IPS DF 4.7 (cell line): ENCODE measurements at regions not wholly inside any gene's neighbourhood (a gene's known extent, or its start where the extent isn't known, plus 50 kb on each side); places are given as distances from the start of the nearest gene placed in this dataset.

Experiments
- DNase-seq: peaks from one replicate; pipeline ENCODE4 v3.0.0-alpha.2; 2013; ENCODE audit warnings: low spot score; ENCODE audit errors: extremely low read depth

- no peak for DNase-seq
Measured at GRCh38 chr18:66754335-66754734, 150.4 kb upstream of the CDH19 start.

GRCh38 chr18:66752733-66753132 is 148.8 kb upstream of the CDH19 start:
- no peak for DNase-seq

GRCh38 chr18:66749481-66750035 is 145.7 kb upstream of the CDH19 start:
- no peak for DNase-seq

GRCh38 chr18:66749030-66749429 is 145.1 kb upstream of the CDH19 start:
- no peak for DNase-seq

- no peak for DNase-seq
Measured at GRCh38 chr18:66742832-66743231, 138.9 kb upstream of the CDH19 start.

- DNase-seq = no peak
Measured at GRCh38 chr18:66735933-66736332, 132.0 kb upstream of the CDH19 start.

- DNase-seq = no peak
Measured at GRCh38 chr18:66734451-66734850, 130.6 kb upstream of the CDH19 start.

GRCh38 chr18:66731890-66732289 is 128.0 kb upstream of the CDH19 start:
- no peak for DNase-seq

- DNase-seq = no peak
Measured at GRCh38 chr18:66729442-66730239, 125.8 kb upstream of the CDH19 start.

GRCh38 chr18:66728951-66729350 is 125.1 kb upstream of the CDH19 start:
- no peak for DNase-seq

GRCh38 chr18:66727991-66728390 is 124.1 kb upstream of the CDH19 start:
- no peak for DNase-seq

- DNase-seq = no peak
Measured at GRCh38 chr18:66724664-66725356, 120.9 kb upstream of the CDH19 start.

- DNase-seq = no peak
Measured at GRCh38 chr18:66722671-66723070, 118.8 kb upstream of the CDH19 start.

GRCh38 chr18:66708646-66709045 is 104.8 kb upstream of the CDH19 start:
- DNase-seq = no peak

- DNase-seq = no peak
Measured at GRCh38 chr18:66707473-66707872, 103.6 kb upstream of the CDH19 start.

GRCh38 chr18:66695281-66695680 is 91.4 kb upstream of the CDH19 start:
- DNase-seq = no peak

GRCh38 chr18:66694852-66695251 is 91.0 kb upstream of the CDH19 start:
- no peak for DNase-seq

- no peak for DNase-seq
Measured at GRCh38 chr18:66687635-66688034, 83.7 kb upstream of the CDH19 start.

- no peak for DNase-seq
Measured at GRCh38 chr18:66682855-66683322, 79.0 kb upstream of the CDH19 start.

- no peak for DNase-seq
Measured at GRCh38 chr18:66676699-66677098, 72.8 kb upstream of the CDH19 start.

- DNase-seq = no peak
Measured at GRCh38 chr18:66674286-66674685, 70.4 kb upstream of the CDH19 start.

GRCh38 chr18:66668706-66669105 is 64.8 kb upstream of the CDH19 start:
- DNase-seq = no peak
